Calu3 (cell line): ENCODE measurements at regions not wholly inside any gene's neighbourhood (a gene's known extent, or its start where the extent isn't known, plus 50 kb on each side); places are given as distances from the start of the nearest gene placed in this dataset.
"Not testable (repeated sequence)": the region's sequence is repeated elsewhere in the genome, so short reads cannot be mapped to it uniquely, and the experiment has no call there.

Experiments
- BruUV-seq: library from RNA; stranded (reverse); fragments of 400-500 nt; replicated peaks from 2 replicates; lab custom pipeline; 2021; lab: Mats Ljungman, UMichigan
- CTCF ChIA-PET: fragments of 300-600 bp; sonication (Branson Sonifier 250); formaldehyde crosslinking; loops from one replicate; lab custom pipeline; 2022; ENCODE audit warnings: antibody characterized with exemption; lab: Charles Lee
- DNase-seq: peaks from one replicate; pipeline ENCODE4 v3.0.0; 2022
- H3K27ac Mint-ChIP-seq: one replicate; pipeline ENCODE4 v1.8.0; 2022; ENCODE audit warnings: mixed read lengths; ENCODE audit not compliant: unreplicated experiment
- H3K27me3 Mint-ChIP-seq: one replicate; pipeline ENCODE4 v1.8.0; 2022; ENCODE audit warnings: mixed read lengths; ENCODE audit not compliant: unreplicated experiment
- H3K36me3 Mint-ChIP-seq: one replicate; pipeline ENCODE4 v1.8.0; 2022; ENCODE audit warnings: mild to moderate bottlenecking, moderate library complexity, mixed read lengths; ENCODE audit not compliant: insufficient read depth, unreplicated experiment
- H3K4me1 Mint-ChIP-seq: one replicate; pipeline ENCODE4 v1.8.0; 2022; ENCODE audit warnings: mild to moderate bottlenecking, low read depth, mixed read lengths; ENCODE audit not compliant: unreplicated experiment
- H3K4me3 Mint-ChIP-seq: one replicate; pipeline ENCODE4 v1.8.0; 2022; ENCODE audit warnings: mild to moderate bottlenecking, low read depth, moderate library complexity, mixed read lengths; ENCODE audit not compliant: unreplicated experiment
- H3K9me3 Mint-ChIP-seq: one replicate; pipeline ENCODE4 v1.8.0; 2022; ENCODE audit warnings: low read depth, mixed read lengths; ENCODE audit not compliant: unreplicated experiment
- intact Hi-C: fragments of 100-400 bp; cut with micrococcal nuclease; formaldehyde crosslinking; loops from one replicate; pipeline ENCODE4 v1.10.0; 2022; ENCODE audit not compliant: unreplicated experiment

GRCh38 chr9:67257894-67258293 lies 265.5 kb upstream of the SPATA31A3 start:
- H3K27ac Mint-ChIP-seq, BruUV-seq, DNase-seq, H3K36me3 Mint-ChIP-seq, H3K27me3 Mint-ChIP-seq, H3K9me3 Mint-ChIP-seq, CTCF ChIA-PET, intact Hi-C loops, H3K4me1 Mint-ChIP-seq, H3K4me3 Mint-ChIP-seq: not testable (repeated sequence)

GRCh38 chr9:67248967-67249366 lies 256.6 kb upstream of the SPATA31A3 start:
- H3K4me1 Mint-ChIP-seq, H3K4me3 Mint-ChIP-seq, CTCF ChIA-PET, intact Hi-C loops, H3K9me3 Mint-ChIP-seq, BruUV-seq, H3K36me3 Mint-ChIP-seq, DNase-seq, H3K27me3 Mint-ChIP-seq, H3K27ac Mint-ChIP-seq: not testable (repeated sequence)

DNA sequence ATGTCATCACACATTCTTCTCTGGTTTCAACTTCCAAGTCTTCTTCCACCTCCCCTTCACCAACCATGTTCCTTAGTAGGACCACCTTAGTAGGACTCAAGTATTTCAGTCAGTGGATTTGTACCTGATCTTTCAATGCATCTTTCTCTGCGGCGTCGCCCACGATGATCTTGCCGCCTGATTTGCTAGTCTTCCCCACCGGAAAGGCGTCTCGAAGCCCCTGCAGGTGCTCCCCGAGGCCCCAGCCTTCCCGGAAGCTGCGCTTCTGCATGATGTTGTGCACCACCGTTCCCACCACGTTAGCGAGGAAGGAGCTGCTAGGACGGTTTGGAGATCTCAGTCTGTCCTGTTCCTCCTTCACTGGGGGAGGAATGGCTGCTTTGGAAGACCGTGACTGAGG lies 219.7 kb upstream of the SPATA31A3 start:
- H3K4me3 Mint-ChIP-seq, H3K27ac Mint-ChIP-seq, H3K27me3 Mint-ChIP-seq, CTCF ChIA-PET, DNase-seq, intact Hi-C loops, H3K4me1 Mint-ChIP-seq, H3K9me3 Mint-ChIP-seq, H3K36me3 Mint-ChIP-seq, BruUV-seq: not testable (repeated sequence)

DNA sequence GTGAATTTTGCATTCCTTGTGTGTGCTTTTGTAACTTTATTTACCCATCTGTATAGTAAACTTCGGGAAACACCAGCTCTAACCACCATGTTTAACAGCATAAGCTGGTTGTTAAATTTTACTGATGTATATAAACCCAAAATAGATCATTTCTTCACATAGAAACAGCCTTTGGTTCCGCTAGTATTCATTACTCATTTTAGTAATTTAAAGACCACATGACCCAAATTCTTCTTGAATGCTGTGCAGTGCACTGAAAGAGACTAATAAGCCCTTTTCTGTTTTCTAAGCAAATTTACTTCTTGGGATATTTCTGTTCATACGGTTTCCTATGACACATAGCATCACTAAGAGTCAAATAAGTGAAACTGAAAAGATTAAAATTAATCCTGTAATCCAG lies 218.5 kb upstream of the SPATA31A3 start:
- H3K27me3 Mint-ChIP-seq, H3K27ac Mint-ChIP-seq, intact Hi-C loops, H3K9me3 Mint-ChIP-seq, BruUV-seq, CTCF ChIA-PET, H3K4me1 Mint-ChIP-seq, H3K4me3 Mint-ChIP-seq, H3K36me3 Mint-ChIP-seq, DNase-seq: not testable (repeated sequence)

GRCh38 chr9:67208831-67209437 lies 216.6 kb upstream of the SPATA31A3 start:
- DNase-seq, intact Hi-C loops, H3K36me3 Mint-ChIP-seq, H3K27me3 Mint-ChIP-seq, CTCF ChIA-PET, H3K4me3 Mint-ChIP-seq, H3K4me1 Mint-ChIP-seq, H3K9me3 Mint-ChIP-seq, H3K27ac Mint-ChIP-seq, BruUV-seq: not testable (repeated sequence)

GRCh38 chr9:67196135-67196534 lies 203.8 kb upstream of the SPATA31A3 start:
- DNase-seq, H3K36me3 Mint-ChIP-seq, intact Hi-C loops, H3K27ac Mint-ChIP-seq, H3K9me3 Mint-ChIP-seq, H3K4me3 Mint-ChIP-seq, CTCF ChIA-PET, H3K27me3 Mint-ChIP-seq, BruUV-seq, H3K4me1 Mint-ChIP-seq: not testable (repeated sequence)

DNA sequence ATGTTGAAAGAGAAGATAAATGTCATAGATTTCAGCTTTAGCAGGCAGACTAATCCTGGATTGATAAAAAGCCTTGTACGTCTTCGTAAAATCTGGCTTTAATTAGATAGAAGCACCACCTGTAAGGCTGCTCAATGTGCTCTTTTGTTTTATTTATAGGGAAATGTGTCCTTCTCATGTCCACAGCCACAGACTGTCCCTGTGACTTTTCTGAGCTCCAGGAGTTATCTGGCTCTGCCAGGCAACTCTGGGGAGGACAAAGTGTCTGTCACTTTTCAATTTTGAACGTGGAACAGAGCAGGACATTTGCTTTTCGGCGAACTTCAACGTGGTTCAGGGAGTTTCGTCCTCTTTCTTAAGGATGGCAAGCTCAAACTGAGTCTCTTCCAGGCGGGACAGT lies 203.0 kb upstream of the SPATA31A3 start:
- BruUV-seq, H3K36me3 Mint-ChIP-seq, H3K27ac Mint-ChIP-seq, H3K4me1 Mint-ChIP-seq, H3K27me3 Mint-ChIP-seq, CTCF ChIA-PET, H3K9me3 Mint-ChIP-seq, H3K4me3 Mint-ChIP-seq, DNase-seq, intact Hi-C loops: not testable (repeated sequence)

- BruUV-seq, H3K27me3 Mint-ChIP-seq, H3K4me3 Mint-ChIP-seq, H3K27ac Mint-ChIP-seq, CTCF ChIA-PET, DNase-seq, H3K4me1 Mint-ChIP-seq, intact Hi-C loops, H3K9me3 Mint-ChIP-seq, H3K36me3 Mint-ChIP-seq: not testable (repeated sequence)
These were observed 186.8 kb upstream of the SPATA31A3 start for GRCh38 chr9:67179185-67179584.

DNA sequence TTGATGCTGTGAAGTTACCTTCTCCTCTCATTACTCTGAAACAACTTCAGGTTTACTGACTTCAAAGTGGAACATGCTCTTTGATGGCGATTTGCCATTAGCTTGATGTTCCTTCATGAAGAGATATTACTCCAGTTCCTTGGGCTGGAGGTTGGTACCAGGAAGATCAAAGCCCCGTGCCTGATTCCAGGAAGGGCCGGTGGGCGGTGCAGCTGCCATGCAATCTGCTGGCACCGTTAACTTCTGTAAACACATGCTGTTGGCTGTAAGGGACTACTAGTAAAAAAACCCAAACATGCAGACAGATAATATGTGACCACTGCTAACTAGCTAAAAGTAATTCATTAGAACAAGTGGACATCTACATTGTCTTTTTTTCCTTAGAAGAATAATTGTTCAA lies 182.8 kb upstream of the SPATA31A3 start:
- intact Hi-C loops, H3K4me3 Mint-ChIP-seq, H3K9me3 Mint-ChIP-seq, CTCF ChIA-PET, H3K27ac Mint-ChIP-seq, DNase-seq, H3K36me3 Mint-ChIP-seq, H3K4me1 Mint-ChIP-seq, BruUV-seq, H3K27me3 Mint-ChIP-seq: not testable (repeated sequence)

GRCh38 chr9:67171721-67172120 lies 179.4 kb upstream of the SPATA31A3 start:
- H3K4me3 Mint-ChIP-seq, H3K27me3 Mint-ChIP-seq, H3K9me3 Mint-ChIP-seq, CTCF ChIA-PET, H3K36me3 Mint-ChIP-seq, DNase-seq, H3K4me1 Mint-ChIP-seq, BruUV-seq, H3K27ac Mint-ChIP-seq, intact Hi-C loops: not testable (repeated sequence)
